ENCODE measurements at regions not wholly inside any gene's neighbourhood (a gene's known extent, or its start where the extent isn't known, plus 50 kb on each side); places are given as distances from the start of the nearest gene placed in this dataset.

DNA sequence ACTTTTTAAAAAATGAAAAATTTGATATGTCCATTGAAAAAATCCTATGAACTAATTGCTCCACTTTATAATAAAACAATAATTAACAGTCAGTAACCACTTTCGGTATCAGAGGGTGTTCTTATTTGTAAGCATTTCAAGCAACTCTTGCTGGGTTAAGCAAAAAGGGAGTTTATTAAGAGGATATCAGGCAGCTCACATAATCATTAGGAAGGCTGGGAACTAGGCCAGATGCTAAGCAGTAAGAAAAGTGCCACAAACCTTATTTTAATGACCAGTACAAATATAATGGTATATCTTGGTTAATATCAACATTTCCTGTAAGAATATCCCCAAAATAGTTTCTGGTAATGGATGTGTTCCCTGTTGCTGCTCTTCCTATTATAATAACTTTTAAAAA, 2618.3 kb upstream of the PCDH20 start (continued):
- TF ChIP-seq, protein P1, sequence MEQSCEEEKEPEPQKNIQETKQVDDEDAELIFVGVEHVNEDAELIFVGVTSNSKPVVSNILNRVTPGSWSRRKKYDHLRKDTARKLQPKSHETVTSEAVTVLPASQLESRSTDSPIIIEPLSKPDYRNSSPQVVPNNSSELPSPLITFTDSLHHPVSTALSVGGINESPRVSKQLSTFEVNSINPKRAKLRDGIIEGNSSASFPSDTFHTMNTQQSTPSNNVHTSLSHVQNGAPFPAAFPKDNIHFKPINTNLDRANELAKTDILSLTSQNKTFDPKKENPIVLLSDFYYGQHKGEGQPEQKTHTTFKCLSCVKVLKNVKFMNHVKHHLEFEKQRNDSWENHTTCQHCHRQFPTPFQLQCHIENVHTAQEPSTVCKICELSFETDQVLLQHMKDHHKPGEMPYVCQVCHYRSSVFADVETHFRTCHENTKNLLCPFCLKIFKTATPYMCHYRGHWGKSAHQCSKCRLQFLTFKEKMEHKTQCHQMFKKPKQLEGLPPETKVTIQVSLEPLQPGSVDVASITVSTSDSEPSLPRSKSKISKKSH (CRISPR knock-in tag; IDR thresholded peaks at IDR 0.05; ENCODE audit: borderline replicate concordance) = no peak
- TF ChIP-seq ZNF562 (CRISPR knock-in tag; IDR thresholded peaks at IDR 0.05; ENCODE audit: borderline replicate concordance) (no peak), ZNF451 (CRISPR knock-in tag; IDR thresholded peaks at IDR 0.05) (no peak), TEAD2 (CRISPR knock-in tag; IDR thresholded peaks at IDR 0.05) (no peak), NCOA1 (CRISPR knock-in tag; IDR thresholded peaks at IDR 0.05) (no peak)
- TF ChIP-seq, protein P2, sequence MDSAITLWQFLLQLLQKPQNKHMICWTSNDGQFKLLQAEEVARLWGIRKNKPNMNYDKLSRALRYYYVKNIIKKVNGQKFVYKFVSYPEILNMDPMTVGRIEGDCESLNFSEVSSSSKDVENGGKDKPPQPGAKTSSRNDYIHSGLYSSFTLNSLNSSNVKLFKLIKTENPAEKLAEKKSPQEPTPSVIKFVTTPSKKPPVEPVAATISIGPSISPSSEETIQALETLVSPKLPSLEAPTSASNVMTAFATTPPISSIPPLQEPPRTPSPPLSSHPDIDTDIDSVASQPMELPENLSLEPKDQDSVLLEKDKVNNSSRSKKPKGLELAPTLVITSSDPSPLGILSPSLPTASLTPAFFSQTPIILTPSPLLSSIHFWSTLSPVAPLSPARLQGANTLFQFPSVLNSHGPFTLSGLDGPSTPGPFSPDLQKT (CRISPR knock-in tag; IDR thresholded peaks at IDR 0.05; ENCODE audit: borderline replicate concordance) = no peak
- TF ChIP-seq, protein P3, sequence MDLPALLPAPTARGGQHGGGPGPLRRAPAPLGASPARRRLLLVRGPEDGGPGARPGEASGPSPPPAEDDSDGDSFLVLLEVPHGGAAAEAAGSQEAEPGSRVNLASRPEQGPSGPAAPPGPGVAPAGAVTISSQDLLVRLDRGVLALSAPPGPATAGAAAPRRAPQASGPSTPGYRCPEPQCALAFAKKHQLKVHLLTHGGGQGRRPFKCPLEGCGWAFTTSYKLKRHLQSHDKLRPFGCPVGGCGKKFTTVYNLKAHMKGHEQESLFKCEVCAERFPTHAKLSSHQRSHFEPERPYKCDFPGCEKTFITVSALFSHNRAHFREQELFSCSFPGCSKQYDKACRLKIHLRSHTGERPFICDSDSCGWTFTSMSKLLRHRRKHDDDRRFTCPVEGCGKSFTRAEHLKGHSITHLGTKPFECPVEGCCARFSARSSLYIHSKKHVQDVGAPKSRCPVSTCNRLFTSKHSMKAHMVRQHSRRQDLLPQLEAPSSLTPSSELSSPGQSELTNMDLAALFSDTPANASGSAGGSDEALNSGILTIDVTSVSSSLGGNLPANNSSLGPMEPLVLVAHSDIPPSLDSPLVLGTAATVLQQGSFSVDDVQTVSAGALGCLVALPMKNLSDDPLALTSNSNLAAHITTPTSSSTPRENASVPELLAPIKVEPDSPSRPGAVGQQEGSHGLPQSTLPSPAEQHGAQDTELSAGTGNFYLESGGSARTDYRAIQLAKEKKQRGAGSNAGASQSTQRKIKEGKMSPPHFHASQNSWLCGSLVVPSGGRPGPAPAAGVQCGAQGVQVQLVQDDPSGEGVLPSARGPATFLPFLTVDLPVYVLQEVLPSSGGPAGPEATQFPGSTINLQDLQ (CRISPR knock-in tag; IDR thresholded peaks at IDR 0.05) = no peak
- TF ChIP-seq, protein P4, sequence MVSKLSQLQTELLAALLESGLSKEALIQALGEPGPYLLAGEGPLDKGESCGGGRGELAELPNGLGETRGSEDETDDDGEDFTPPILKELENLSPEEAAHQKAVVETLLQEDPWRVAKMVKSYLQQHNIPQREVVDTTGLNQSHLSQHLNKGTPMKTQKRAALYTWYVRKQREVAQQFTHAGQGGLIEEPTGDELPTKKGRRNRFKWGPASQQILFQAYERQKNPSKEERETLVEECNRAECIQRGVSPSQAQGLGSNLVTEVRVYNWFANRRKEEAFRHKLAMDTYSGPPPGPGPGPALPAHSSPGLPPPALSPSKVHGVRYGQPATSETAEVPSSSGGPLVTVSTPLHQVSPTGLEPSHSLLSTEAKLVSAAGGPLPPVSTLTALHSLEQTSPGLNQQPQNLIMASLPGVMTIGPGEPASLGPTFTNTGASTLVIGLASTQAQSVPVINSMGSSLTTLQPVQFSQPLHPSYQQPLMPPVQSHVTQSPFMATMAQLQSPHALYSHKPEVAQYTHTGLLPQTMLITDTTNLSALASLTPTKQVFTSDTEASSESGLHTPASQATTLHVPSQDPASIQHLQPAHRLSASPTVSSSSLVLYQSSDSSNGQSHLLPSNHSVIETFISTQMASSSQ (IDR thresholded peaks at IDR 0.05; ENCODE audit: low read depth) = no peak
- TF ChIP-seq, protein P4 (CRISPR knock-in tag; IDR thresholded peaks at IDR 0.05; ENCODE audit: borderline replicate concordance) = no peak
- TF ChIP-seq, protein P5, sequence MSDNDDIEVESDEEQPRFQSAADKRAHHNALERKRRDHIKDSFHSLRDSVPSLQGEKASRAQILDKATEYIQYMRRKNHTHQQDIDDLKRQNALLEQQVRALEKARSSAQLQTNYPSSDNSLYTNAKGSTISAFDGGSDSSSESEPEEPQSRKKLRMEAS (IDR thresholded peaks at IDR 0.05) = no peak
